GM12878 (cell line): ENCODE measurements at regions not wholly inside any gene's neighbourhood (a gene's known extent, or its start where the extent isn't known, plus 50 kb on each side); places are given as distances from the start of the nearest gene placed in this dataset.

Source experiments
- EP300 ChIP-seq, 2 experiments: fragments of 150-350 bp in 1 of 2; IDR thresholded peaks; 2 replicates each; pipeline ENCODE4 v1.6.1; 2011 to 2012; ENCODE audit warnings: low read depth in 2 of 2, low read length in 2 of 2, borderline replicate concordance in 1 of 2, improper control_type of control experiment in 1 of 2, inconsistent platforms in 1 of 2; ENCODE audit not compliant: control insufficient read depth in 1 of 2
- FOXM1 ChIP-seq: IDR thresholded peaks from 2 replicates; pipeline ENCODE4 v1.6.1; 2012; ENCODE audit warnings: low read depth, mild to moderate bottlenecking, inconsistent platforms, low read length, moderate library complexity
- POU2F2 ChIP-seq: IDR thresholded peaks from 3 replicates; pipeline ENCODE4 v1.6.1; 2011; ENCODE audit warnings: low read depth, mild to moderate bottlenecking, low read length, borderline replicate concordance
- RELA ChIP-seq: fragments of 450-650 bp; IDR thresholded peaks from 2 replicates; pipeline ENCODE4 v1.8.0; 2014; ENCODE audit warnings: borderline replicate concordance; ENCODE audit not compliant: partially characterized antibody
- TF ChIP-seq, protein P1 (sequence below): IDR thresholded peaks from 2 replicates; pipeline ENCODE4 v1.6.1; 2012; ENCODE audit warnings: mild to moderate bottlenecking, low read depth, low read length

DNA sequence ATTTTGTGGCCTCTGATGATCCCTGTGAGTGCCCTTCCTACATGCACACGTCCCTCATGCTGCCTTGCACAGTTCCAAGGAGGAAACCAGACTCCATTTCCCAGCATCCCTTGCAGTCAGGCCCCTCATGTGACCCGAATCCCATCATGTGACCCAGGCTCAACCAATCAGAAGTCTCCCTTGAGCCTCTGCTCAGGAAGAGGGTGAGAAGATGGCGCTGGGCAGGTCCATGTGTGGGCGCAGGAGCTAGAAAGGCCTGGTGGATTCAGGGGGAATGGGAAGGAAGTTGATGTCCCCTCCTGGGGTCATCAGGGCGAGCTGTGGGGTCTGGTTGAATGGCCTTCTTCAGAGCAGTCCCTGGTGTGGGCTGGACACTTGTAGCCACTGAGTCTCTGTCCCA, 240.5 kb downstream of the ADGRD1 start:
- TF ChIP-seq FOXM1 = no peak
- no peak for TF ChIP-seq EP300 (IDR thresholded peaks at IDR 0.05; ENCODE audit: borderline replicate concordance in 1 of 2, control insufficient read depth in 1 of 2, low read depth in 2 of 2, low read length in 2 of 2)
- no peak for TF ChIP-seq RELA
- TF ChIP-seq, protein P1, sequence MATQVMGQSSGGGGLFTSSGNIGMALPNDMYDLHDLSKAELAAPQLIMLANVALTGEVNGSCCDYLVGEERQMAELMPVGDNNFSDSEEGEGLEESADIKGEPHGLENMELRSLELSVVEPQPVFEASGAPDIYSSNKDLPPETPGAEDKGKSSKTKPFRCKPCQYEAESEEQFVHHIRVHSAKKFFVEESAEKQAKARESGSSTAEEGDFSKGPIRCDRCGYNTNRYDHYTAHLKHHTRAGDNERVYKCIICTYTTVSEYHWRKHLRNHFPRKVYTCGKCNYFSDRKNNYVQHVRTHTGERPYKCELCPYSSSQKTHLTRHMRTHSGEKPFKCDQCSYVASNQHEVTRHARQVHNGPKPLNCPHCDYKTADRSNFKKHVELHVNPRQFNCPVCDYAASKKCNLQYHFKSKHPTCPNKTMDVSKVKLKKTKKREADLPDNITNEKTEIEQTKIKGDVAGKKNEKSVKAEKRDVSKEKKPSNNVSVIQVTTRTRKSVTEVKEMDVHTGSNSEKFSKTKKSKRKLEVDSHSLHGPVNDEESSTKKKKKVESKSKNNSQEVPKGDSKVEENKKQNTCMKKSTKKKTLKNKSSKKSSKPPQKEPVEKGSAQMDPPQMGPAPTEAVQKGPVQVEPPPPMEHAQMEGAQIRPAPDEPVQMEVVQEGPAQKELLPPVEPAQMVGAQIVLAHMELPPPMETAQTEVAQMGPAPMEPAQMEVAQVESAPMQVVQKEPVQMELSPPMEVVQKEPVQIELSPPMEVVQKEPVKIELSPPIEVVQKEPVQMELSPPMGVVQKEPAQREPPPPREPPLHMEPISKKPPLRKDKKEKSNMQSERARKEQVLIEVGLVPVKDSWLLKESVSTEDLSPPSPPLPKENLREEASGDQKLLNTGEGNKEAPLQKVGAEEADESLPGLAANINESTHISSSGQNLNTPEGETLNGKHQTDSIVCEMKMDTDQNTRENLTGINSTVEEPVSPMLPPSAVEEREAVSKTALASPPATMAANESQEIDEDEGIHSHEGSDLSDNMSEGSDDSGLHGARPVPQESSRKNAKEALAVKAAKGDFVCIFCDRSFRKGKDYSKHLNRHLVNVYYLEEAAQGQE = no peak
- no peak for TF ChIP-seq POU2F2
